ENCODE measurements at regions not wholly inside any gene's neighbourhood (a gene's known extent, or its start where the extent isn't known, plus 50 kb on each side); places are given as distances from the start of the nearest gene placed in this dataset.

- no peak for DNase-seq
Measured at GRCh38 chr5:124352312-124352711, 394.1 kb downstream of the ZNF608 start.

DNA sequence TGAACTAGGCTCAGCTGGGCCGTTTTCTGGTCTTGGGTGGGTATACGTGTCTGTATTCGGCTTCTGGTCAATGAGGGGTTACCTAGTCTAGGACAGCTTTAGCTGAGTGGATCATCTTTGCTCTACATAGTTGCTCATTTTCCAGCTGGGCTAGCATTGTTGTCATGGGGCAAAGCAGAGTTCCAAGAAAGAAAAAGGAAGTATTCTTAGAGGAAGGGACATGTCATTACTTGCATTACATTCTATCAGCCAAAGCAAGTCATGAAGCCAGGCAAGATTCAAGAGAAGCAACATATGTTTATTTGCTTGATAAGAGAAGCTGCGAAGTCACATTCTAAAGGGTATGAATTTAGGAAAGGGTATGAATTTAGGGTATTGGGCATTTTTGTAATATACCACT, 396.5 kb downstream of the ZNF608 start:
- DNase-seq: no peak

- DNase-seq: peak; percentile 52
Measured at GRCh38 chr5:124343451-124343867, 403.0 kb downstream of the ZNF608 start.

DNA sequence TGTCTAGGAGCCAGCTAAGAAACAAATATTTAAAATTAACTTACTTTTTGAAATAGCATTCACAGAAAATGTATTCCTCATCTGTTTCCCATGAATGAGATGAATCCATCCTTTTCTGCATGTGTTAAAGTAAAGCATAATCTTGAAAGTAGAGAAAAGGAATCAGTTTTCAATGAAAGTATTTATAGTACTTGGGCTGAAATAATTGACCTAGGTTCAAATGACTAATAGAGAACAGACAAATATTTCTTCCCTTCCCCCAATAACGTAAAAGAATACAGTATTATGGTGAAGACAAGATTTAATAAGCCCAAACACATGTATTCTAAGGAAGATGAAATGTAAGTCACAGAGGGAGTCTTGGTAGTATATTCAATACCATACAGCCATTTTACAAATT, 403.5 kb downstream of the ZNF608 start:
- no peak for DNase-seq

- DNase-seq: peak; percentile 52
Measured at GRCh38 chr5:124342584-124342983, 403.9 kb downstream of the ZNF608 start.

DNA sequence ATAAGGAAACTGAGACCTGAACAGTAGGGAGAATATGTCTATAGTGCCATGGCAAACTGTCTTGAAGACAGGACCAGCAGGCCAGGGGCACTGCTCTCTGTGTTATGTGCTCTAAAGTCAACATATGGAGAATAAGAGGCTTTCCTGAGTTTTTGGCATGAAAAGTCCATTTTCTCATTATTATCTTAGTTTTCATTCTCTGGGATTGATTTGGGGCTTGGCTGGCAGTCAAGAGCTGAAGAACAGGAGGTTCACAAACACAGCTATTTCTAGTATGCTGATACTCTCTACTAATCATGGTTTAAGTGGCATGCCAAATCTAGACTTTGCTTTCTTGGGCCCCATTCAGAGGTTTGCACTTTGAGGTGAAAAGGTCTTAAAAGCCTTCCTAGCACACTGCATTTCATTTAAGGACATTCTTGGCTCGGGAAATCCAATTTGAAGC, 404.4 kb downstream of the ZNF608 start:
- peak; percentile 66 for DNase-seq

GRCh38 chr5:124341066-124341858, 405.2 kb downstream of the ZNF608 start:
- peak; percentile 50 for DNase-seq

GRCh38 chr5:124337996-124338395, 408.4 kb downstream of the ZNF608 start:
- DNase-seq: no peak

GRCh38 chr5:124333298-124333979, 413.0 kb downstream of the ZNF608 start:
- no peak for DNase-seq

GRCh38 chr5:124332273-124332672, 414.2 kb downstream of the ZNF608 start:
- DNase-seq: no peak

DNA sequence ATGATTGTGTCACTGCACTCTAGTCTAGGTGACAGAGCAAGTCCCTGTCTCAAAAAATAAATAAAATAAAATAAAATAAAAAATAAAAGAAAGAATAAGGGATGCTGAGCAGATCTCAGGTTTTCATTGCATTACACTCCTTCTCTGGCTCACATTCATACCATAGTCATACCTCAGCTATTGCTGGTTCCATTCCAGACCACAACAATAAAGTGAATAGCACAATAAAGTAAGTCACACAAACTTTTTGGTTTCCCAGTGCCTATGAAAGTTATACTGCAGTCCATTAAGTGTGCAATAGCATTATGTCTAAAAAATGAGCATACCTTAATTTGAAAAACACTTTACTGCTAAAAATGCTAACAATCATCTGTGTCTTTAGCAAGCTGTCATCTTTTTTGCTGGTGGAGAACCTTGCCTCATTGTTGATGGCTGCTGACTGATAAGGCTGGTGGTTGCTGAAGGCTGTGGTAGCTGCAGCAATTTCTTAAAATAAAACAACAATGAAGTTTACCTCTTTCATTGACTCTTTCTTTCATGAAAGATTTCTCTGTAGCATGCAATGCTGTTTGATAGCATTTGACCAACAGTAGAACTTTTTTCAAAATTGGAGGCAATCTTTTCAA, 415.7 kb downstream of the ZNF608 start:
- no peak for DNase-seq

DNA sequence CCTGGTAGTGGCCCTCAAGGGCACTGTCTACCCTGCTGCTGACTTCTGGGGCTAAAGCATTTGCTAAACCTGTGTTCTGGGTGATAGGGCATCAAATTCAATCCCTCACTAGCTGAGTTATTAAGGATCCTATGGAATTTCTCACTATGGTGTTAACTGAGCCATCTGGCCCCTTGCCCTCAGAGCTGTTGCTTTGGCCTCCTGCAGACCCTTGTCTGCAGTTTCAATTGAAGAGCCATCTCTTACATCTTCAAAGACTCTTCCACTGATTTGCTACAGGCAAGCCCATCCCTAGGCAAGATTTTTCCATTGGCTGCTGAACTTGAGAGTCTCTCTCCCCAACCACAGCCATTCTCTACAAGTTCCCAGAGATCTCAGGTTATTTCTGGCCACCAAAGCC, 418.2 kb downstream of the ZNF608 start:
- no peak for DNase-seq

DNA sequence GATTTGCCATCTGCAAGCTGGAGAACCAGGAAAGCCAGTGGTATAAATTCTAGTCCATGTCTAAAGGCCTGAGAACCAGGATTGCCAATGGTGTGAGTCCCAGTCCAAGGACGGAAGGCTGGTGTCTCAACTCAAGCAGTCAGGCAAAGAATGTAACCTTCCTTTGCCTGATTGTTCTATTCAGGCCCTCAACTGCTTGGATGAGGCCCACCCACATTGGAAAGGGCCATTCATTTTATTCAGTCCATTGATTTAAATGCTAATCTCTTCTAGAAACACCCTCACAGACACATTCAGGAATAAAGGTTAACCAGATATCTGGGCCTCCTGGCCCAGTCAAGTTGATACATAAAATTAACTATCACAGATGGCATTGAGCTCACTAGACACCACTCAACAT, 427.8 kb downstream of the ZNF608 start:
- no peak for DNase-seq

DNA sequence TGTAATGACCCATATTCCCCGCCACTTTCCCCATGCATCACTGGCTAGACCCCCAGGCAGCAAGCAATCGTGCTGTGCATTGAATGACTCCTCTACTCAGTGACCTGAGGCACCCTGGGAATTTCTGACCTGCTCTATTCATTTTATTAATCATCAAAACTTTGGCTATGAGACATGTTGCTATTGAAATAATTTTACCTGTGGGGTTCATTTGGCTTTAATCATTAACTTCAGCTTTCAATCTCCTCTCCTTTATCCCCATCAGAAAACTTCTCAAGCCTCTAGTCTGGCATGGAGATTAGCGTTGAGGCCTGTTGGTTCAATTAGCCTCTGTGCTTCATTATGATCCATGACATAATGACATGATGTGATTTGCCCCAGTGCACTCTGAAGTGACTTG, 429.0 kb downstream of the ZNF608 start:
- DNase-seq: no peak

GRCh38 chr5:124315741-124316415, 430.6 kb downstream of the ZNF608 start:
- no peak for DNase-seq

GRCh38 chr5:124310453-124310852, 436.0 kb downstream of the ZNF608 start:
- no peak for DNase-seq

DNA sequence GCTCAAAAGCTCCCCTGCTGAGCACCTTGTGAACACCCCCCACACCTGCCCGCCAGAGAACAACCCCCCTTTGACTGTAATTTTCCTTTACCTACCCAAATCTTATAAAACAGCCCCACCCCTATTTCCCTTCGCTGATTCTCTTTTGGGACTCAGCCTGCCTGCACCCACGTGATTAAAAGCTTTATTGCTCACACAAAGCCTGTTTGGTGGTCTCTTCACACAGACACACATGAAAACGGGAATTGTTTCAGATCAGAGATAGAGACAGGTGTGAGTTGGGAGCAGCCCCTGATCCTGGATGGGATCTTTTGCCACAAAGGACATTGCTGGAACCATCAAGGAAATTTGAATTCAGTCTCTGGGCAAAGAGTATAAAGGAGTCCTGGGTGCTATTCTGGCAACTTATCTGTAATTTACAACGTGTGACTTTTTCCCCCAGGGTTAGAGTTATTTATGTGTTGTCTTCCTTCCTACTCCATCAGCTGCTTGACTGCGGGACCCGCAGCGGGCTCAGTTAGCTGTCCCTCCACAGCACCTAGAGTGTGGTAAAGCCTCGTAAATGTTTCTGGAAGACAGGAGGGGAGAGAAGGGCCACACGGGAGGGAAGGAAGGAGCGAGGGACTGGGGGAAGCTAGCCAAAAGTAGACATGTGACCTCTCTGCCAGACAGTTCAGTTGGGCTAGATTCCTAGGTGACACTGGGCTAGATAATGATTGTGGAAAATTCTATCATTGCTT, 437.0 kb downstream of the ZNF608 start:
- DNase-seq: no peak

GRCh38 chr5:124303366-124303765, 443.1 kb downstream of the ZNF608 start:
- no peak for DNase-seq

GRCh38 chr5:124302533-124302932, 443.9 kb downstream of the ZNF608 start:
- DNase-seq: no peak

DNA sequence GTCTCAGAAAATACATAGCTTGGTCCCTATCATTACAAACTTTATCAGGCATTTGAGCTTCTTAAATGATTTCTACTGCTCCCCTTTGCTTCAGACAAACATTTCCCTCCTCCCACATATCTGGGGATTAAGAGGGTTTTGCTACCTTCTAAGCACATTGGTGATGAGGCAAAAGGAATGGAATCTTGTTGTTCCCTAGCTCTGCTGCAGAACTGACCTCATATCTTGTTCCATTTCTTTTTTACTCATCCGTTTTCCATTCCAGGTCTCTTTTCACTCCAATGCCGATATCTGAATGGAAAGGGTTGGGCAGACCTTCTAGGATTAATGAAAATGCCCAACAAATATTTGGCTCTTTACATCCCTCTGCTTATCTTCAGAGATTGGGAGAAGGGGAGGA, 444.6 kb downstream of the ZNF608 start:
- no peak for DNase-seq

DNA sequence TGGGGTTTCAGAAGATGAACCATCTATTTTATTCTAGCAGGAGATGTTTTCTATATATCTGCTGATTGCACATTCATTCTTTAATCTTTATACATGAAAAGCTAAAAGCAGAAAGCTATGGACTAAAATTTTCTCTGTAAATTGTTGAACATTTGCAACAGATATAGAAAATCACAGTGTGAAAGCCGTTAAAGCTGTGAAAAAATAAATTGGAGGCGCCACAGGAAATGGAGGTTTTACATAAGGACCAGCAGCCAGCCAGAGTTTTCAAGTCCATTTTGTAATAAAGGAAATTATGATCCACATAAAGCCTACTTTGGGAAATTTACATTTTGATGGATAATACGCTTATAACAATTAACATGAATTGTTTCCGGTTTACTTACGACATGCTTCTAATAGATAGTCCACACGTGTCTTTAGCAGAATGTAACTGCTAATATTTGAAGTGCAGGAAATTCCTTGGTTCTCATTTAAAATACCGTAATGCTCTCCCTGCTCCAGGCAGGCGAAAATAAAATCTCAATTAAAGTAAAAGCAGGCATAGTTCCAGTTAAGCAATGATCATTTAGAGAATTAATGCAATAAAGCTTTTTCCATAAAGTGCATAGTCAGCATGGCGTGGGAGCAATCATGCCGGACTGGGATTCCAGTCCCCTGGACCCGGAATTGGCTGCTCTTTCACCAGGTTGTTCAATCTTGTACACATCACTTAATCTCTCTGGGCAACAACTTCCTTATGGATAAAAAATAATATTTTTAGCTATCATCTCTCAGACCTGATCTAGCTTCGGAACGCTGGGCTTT, 445.4 kb downstream of the ZNF608 start:
- no peak for DNase-seq

DNA sequence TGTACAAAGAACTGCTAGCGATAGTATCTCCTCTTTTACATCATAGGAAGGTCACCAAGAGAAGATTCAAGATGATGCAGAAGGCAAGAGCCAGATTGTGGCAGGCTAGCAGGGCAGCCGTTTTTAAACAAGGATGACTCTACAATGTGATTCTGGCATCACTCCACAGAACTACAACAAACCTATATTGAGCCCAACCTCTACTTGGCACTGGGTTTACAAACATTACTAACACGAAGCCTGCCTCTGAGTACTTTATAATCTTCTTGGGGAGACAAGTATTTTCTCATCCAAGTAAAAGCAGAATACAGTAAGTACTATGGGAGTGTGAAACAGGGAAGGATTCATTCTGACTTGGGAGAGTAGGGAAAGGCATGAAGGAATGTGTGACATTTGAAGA, 448.6 kb downstream of the ZNF608 start:
- DNase-seq: no peak

Measured in right forelimb (tissue), 1 donor.